Activated CD8-positive, alpha-beta T cell treated with anti-CD3 and anti-CD28 coated beads for 36 hours (primary cell): ENCODE measurements at regions not wholly inside any gene's neighbourhood (a gene's known extent, or its start where the extent isn't known, plus 50 kb on each side); places are given as distances from the start of the nearest gene placed in this dataset.

Experiments used
- ATAC-seq: fragments of 200-7000 bp; cut with Tn5 transposase; one replicate; pipeline ENCODE4 v1.10.0; 2021; ENCODE audit warnings: mild to moderate bottlenecking, moderate library complexity
- CTCF ChIA-PET: fragments of 350-600 bp; sonication (Branson Sonifier 250); formaldehyde crosslinking; loops from one replicate; lab custom pipeline; 2021; ENCODE audit warnings: antibody characterized with exemption; lab: Charles Lee
- POLR2A ChIA-PET: fragments of 350-600 bp; sonication (Branson Sonifier 250); formaldehyde crosslinking; loops from one replicate; lab custom pipeline; 2021; ENCODE audit warnings: antibody characterized with exemption; lab: Charles Lee
- DNase-seq: peaks from one replicate; pipeline ENCODE4 v3.0.0-alpha.2; 2020
- H3K27ac Mint-ChIP-seq: one replicate; pipeline ENCODE4 v1.8.0; 2021; ENCODE audit warnings: mild to moderate bottlenecking, mixed read lengths
- H3K27me3 Mint-ChIP-seq: one replicate; pipeline ENCODE4 v1.8.0; 2021; ENCODE audit warnings: mixed read lengths
- H3K36me3 Mint-ChIP-seq: one replicate; pipeline ENCODE4 v1.8.0; 2021; ENCODE audit warnings: low read depth, mixed read lengths
- H3K4me1 Mint-ChIP-seq: one replicate; pipeline ENCODE4 v1.8.0; 2021; ENCODE audit warnings: low read depth, mixed read lengths
- H3K4me3 Mint-ChIP-seq: one replicate; pipeline ENCODE4 v1.8.0; 2021; ENCODE audit warnings: mild to moderate bottlenecking, moderate library complexity, mixed read lengths
- H3K9me3 Mint-ChIP-seq: one replicate; pipeline ENCODE4 v1.8.0; 2021; ENCODE audit warnings: mixed read lengths
- CTCF ChIP-seq: fragments of 200-600 bp; IDR thresholded peaks from one replicate; pipeline ENCODE4 v1.8.0; 2022; ENCODE audit warnings: antibody characterized with exemption, mild to moderate bottlenecking
- intact Hi-C: fragments of 100-400 bp; cut with micrococcal nuclease; formaldehyde crosslinking; loops from one replicate; pipeline ENCODE4 v1.10.0; 2022

- peak; percentile 69 for ATAC-seq
- TF ChIP-seq CTCF = no peak
- Mint-ChIP-seq H3K27me3 (no peaks in the 10 kb centered on the region), H3K4me1 (peaks cover 30% of the 10 kb centered on the region), H3K9me3 (peaks cover 2% of the 10 kb centered on the region), H3K4me3 (peak overlapping the region; percentile 67), H3K36me3 (peaks cover 4% of the 10 kb centered on the region), H3K27ac (peak overlapping the region; percentile 85)
- POLR2A ChIA-PET = interaction anchor here (0.7 to 1.7 kb wide), 3 partner anchors 13 to 208 kb away, joined by 3 to 8 read pairs (median 4); no protein-coding TSS in a partner anchor
- CTCF ChIA-PET = interaction anchor here (0.7 to 1.6 kb wide), 5 partner anchors 11 to 343 kb away, joined by 3 to 7 read pairs (median 3); no protein-coding TSS in a partner anchor
- intact Hi-C loops = no loop called here
- DNase-seq = peak; percentile 11
Observed at GRCh38 chr1:84090447-84091245, 53.4 kb upstream of the PRKACB start.

DNA sequence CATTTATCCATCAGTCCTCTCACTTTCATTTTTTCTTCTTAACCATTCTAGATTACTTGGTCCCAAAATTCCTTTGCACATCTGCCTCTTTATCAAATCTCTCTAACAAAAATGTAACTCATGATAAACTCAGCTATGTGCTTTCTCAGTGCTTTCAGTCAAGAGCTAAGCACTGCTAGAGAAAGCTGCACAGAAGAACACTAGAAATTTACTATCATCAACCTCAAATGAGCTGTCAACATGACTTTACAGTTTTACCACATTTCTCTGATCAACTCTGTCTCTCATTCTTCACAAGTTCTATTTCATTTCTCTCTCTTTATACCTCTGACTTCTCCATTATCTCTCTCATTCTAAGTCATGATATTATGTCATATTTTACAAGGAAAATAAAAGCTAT lies 54.2 kb upstream of the PRKACB start:
- POLR2A ChIA-PET = interaction anchor here (0.7 to 1.7 kb wide), 3 partner anchors 12 to 209 kb away, joined by 3 to 8 read pairs (median 4); no protein-coding TSS in a partner anchor
- CTCF ChIA-PET = interaction anchor here (0.7 to 1.6 kb wide), 5 partner anchors 10 to 344 kb away, joined by 3 to 7 read pairs (median 3); no protein-coding TSS in a partner anchor
- Mint-ChIP-seq H3K4me1 (peaks cover 30% of the 10 kb centered on the region), H3K27me3 (no peaks in the 10 kb centered on the region), H3K9me3 (no peaks in the 10 kb centered on the region), H3K4me3 (no peak overlapping the region), H3K36me3 (peaks cover 2% of the 10 kb centered on the region), H3K27ac (peak overlapping the region; percentile 3)
- ATAC-seq = peak; percentile 18
- no peak for TF ChIP-seq CTCF
- intact Hi-C loops = no loop called here
- DNase-seq = no peak

DNA sequence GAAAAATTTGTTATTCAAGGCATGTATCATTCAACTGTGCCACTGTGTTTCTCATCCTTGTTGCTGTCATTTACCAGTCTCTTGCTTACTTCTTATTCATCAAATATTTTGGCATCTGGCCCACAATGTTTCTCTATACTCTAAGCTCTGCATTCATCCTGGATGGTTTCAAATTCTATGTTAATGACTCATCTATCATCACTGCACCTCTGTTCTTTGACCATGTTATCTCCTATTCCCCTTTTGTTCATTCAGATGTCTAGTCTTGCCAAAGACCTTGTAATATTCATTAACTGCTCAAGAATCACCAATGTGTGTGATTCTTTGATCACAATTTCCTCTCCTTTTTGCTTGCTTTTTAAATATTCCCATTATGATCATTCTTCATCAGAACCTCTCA lies 54.6 kb upstream of the PRKACB start:
- Mint-ChIP-seq H3K4me1 (peaks cover 30% of the 10 kb centered on the region), H3K27ac (peak overlapping the region; percentile 3), H3K27me3 (no peaks in the 10 kb centered on the region), H3K9me3 (no peaks in the 10 kb centered on the region), H3K36me3 (peaks cover 1% of the 10 kb centered on the region), H3K4me3 (no peak overlapping the region)
- DNase-seq (no peak), ATAC-seq (peak; percentile 64)
- POLR2A ChIA-PET = interaction anchor here (1.5 to 1.7 kb wide), 2 partner anchors 11 to 18 kb away, joined by 3 to 8 read pairs; no protein-coding TSS in a partner anchor
- CTCF ChIA-PET = interaction anchor here (0.7 to 1.6 kb wide), 3 partner anchors 10 to 42 kb away, joined by 3 to 7 read pairs (median 5); no protein-coding TSS in a partner anchor
- intact Hi-C loops = no loop called here
- TF ChIP-seq CTCF = no peak

- Mint-ChIP-seq H3K4me3 (no peak overlapping the region), H3K27me3 (no peaks in the 10 kb centered on the region), H3K9me3 (no peaks in the 10 kb centered on the region), H3K36me3 (no peaks in the 10 kb centered on the region), H3K27ac (no peak overlapping the region), H3K4me1 (peaks cover 24% of the 10 kb centered on the region)
- CTCF ChIA-PET = interaction anchor here (1.0 to 1.1 kb wide), 2 partner anchors 9 to 393 kb away, joined by 3 to 4 read pairs; no protein-coding TSS in a partner anchor
- ATAC-seq = no peak
- TF ChIP-seq CTCF = no peak
- POLR2A ChIA-PET = no interaction called here
- intact Hi-C loops = no loop called here
- DNase-seq = no peak
Observed at GRCh38 chr1:84086616-84087015, 57.5 kb upstream of the PRKACB start.

DNA sequence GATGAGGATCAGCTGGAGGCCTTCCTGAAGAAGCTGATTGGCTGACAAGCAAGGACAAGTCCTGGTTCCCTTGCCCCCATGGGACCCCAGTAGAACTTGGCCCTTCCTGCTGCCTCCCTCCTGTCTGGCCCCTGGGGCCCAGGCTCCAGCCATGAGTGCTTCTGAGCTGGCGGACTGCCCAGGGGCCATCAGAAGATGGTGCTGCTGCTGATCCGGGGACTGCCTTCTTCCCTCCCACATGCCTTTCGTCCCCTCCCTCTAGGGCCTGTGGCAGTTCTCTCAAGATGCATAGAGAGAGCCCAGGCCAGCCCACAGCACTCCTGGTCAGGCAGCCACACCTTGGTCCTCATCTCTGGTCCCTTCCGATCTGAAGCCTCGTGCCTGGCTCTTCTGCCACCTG lies 57.9 kb upstream of the PRKACB start:
- no peak overlapping the region for H3K4me3 Mint-ChIP-seq
- no peaks in the 10 kb centered on the region for H3K9me3 Mint-ChIP-seq
- H3K27me3 Mint-ChIP-seq = no peaks in the 10 kb centered on the region
- ATAC-seq (no peak), DNase-seq (no peak)
- TF ChIP-seq CTCF = no peak
- POLR2A ChIA-PET = no interaction called here
- peaks cover 21% of the 10 kb centered on the region for H3K4me1 Mint-ChIP-seq
- intact Hi-C loops = no loop called here
- CTCF ChIA-PET = no interaction called here
- H3K27ac Mint-ChIP-seq = no peak overlapping the region
- no peaks in the 10 kb centered on the region for H3K36me3 Mint-ChIP-seq
